ENCODE measurements at regions not wholly inside any gene's neighbourhood (a gene's known extent, or its start where the extent isn't known, plus 50 kb on each side); places are given as distances from the start of the nearest gene placed in this dataset.

DNA sequence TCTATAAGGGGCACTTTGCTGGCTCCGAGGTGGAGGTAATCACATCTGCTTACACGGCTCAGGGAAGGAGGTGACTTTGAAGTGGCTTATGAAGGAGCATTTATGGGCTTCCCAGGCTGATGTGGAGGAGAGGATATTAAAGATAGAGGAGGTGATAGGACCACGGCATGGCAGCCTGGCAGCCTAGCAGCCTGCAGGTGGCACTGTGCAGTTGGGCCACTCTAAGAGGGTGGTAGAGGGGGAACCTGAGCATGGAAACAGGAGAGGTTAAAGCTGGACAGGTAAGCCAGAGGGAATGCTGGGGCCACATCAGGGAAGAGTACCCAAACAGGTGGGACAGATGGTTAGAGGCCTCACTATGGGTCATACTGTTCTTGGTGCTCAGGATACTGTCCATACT is 375.0 kb downstream of the WDR72 start:
- TF ChIP-seq, protein P1, sequence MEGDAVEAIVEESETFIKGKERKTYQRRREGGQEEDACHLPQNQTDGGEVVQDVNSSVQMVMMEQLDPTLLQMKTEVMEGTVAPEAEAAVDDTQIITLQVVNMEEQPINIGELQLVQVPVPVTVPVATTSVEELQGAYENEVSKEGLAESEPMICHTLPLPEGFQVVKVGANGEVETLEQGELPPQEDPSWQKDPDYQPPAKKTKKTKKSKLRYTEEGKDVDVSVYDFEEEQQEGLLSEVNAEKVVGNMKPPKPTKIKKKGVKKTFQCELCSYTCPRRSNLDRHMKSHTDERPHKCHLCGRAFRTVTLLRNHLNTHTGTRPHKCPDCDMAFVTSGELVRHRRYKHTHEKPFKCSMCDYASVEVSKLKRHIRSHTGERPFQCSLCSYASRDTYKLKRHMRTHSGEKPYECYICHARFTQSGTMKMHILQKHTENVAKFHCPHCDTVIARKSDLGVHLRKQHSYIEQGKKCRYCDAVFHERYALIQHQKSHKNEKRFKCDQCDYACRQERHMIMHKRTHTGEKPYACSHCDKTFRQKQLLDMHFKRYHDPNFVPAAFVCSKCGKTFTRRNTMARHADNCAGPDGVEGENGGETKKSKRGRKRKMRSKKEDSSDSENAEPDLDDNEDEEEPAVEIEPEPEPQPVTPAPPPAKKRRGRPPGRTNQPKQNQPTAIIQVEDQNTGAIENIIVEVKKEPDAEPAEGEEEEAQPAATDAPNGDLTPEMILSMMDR (IDR thresholded peaks at IDR 0.05; ENCODE audit: borderline replicate concordance, extremely low read depth, low read length, poor library complexity, severe bottlenecking) = peak; percentile 37
- no peak for TF ChIP-seq EZH2 (IDR thresholded peaks at IDR 0.05; ENCODE audit: borderline replicate concordance, low read depth, low read length, severe bottlenecking)
